Esophagus muscularis mucosa (tissue), 3 donors: ENCODE measurements at regions not wholly inside any gene's neighbourhood (a gene's known extent, or its start where the extent isn't known, plus 50 kb on each side); places are given as distances from the start of the nearest gene placed in this dataset.

Source experiments
- POLR2A ChIP-seq: fragments of 450-650 bp; IDR thresholded peaks from one replicate; pipeline ENCODE4 v1.6.1; 2017; ENCODE audit warnings: antibody characterized with exemption, moderate library complexity, mild to moderate bottlenecking, low read depth
- TF ChIP-seq, protein P1 (sequence below), 3 experiments: fragments of 200-600 bp in 2 of 3; fragments of 450-650 bp in 1 of 3; sonication (generic) in 2 of 3; IDR thresholded peaks; one replicate each; pipeline ENCODE4 v1.5.1; 2017 to 2019; ENCODE audit warnings: antibody characterized with exemption in 3 of 3, mild to moderate bottlenecking in 2 of 3, moderate library complexity in 1 of 3

DNA sequence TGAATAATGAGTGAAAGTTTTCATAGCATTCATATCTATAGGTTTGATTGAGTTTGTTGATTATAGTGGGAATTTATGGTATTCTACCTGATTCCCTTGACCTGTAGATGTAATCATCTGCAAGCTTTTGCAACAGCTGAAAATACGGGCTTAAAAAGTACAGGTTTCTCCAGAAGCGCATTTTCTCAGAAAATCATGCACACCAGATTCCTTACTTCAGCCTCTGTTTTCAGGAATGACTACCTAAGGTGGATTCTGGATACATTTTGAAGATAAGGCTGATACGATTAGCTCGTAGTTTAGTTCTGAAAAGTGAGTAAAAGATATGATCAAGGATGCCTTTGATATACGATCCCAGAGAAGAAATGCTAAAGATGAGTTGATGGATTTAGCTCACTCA, 694.8 kb upstream of the CDH10 start:
- TF ChIP-seq, protein P1, sequence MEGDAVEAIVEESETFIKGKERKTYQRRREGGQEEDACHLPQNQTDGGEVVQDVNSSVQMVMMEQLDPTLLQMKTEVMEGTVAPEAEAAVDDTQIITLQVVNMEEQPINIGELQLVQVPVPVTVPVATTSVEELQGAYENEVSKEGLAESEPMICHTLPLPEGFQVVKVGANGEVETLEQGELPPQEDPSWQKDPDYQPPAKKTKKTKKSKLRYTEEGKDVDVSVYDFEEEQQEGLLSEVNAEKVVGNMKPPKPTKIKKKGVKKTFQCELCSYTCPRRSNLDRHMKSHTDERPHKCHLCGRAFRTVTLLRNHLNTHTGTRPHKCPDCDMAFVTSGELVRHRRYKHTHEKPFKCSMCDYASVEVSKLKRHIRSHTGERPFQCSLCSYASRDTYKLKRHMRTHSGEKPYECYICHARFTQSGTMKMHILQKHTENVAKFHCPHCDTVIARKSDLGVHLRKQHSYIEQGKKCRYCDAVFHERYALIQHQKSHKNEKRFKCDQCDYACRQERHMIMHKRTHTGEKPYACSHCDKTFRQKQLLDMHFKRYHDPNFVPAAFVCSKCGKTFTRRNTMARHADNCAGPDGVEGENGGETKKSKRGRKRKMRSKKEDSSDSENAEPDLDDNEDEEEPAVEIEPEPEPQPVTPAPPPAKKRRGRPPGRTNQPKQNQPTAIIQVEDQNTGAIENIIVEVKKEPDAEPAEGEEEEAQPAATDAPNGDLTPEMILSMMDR (IDR thresholded peaks at IDR 0.05) = no peak
- no peak for TF ChIP-seq POLR2A
